ENCODE measurements at regions not wholly inside any gene's neighbourhood (a gene's known extent, or its start where the extent isn't known, plus 50 kb on each side); places are given as distances from the start of the nearest gene placed in this dataset.

GRCh38 chr18:9008200-9008708 is 94.2 kb upstream of the NDUFV2 start (continued):
- TF ChIP-seq HSF4 (CRISPR knock-in tag; IDR thresholded peaks at IDR 0.05; ENCODE audit: borderline replicate concordance) (peak; percentile 18; the same call in 1 of the 2 replicates), RHOXF2B (CRISPR knock-in tag; conservative IDR thresholded peaks at IDR 0.05) (no peak), KAT2B (IDR thresholded peaks at IDR 0.05; ENCODE audit: low read depth, low read length) (no peak), MYBL2 (IDR thresholded peaks at IDR 0.05; ENCODE audit: low read depth) (no peak), MYBL2 (CRISPR knock-in tag; IDR thresholded peaks at IDR 0.05; ENCODE audit: borderline replicate concordance) (no peak), NCOA6 (IDR thresholded peaks at IDR 0.05) (no peak), ZBTB40 (IDR thresholded peaks at IDR 0.05) (peak; percentile 77), ZBTB40 (CRISPR knock-in tag; IDR thresholded peaks at IDR 0.05) (no peak), IRF1 (CRISPR knock-in tag; IDR thresholded peaks at IDR 0.05; ENCODE audit: borderline replicate concordance) (no peak), ZNF75A (CRISPR knock-in tag; IDR thresholded peaks at IDR 0.05) (no peak), CHD1 (IDR thresholded peaks at IDR 0.05; ENCODE audit: low read length) (no peak), ZNF184 (CRISPR knock-in tag; IDR thresholded peaks at IDR 0.05) (no peak), ZBTB5 (IDR thresholded peaks at IDR 0.05) (no peak), POLR2H (tag; IDR thresholded peaks at IDR 0.05; ENCODE audit: low read depth) (no peak), HDAC2 (IDR thresholded peaks at IDR 0.05) (no peak), TSC22D4 (tag; IDR thresholded peaks at IDR 0.05) (no peak), MEF2D (tag; conservative IDR thresholded peaks at IDR 0.05; ENCODE audit: low read depth) (0 out of 2 replicates have a peak, but pooled peaks have one; percentile 54), PHF20 (IDR thresholded peaks at IDR 0.05; ENCODE audit: partially characterized antibody) (no peak), SMARCE1 (IDR thresholded peaks at IDR 0.05) (no peak)

Measured in K562 (cell line).